DMS153 treated with DMSO at 0.1 percent for 48 hours (cell line): ENCODE measurements at regions not wholly inside any gene's neighbourhood (a gene's known extent, or its start where the extent isn't known, plus 50 kb on each side); places are given as distances from the start of the nearest gene placed in this dataset.

ENCODE experiments used
- DNase-seq: peaks from one replicate; lab custom pipeline; 2025; ENCODE audit not compliant: unreplicated experiment; lab: John Stamatoyannopoulos, UW

DNA sequence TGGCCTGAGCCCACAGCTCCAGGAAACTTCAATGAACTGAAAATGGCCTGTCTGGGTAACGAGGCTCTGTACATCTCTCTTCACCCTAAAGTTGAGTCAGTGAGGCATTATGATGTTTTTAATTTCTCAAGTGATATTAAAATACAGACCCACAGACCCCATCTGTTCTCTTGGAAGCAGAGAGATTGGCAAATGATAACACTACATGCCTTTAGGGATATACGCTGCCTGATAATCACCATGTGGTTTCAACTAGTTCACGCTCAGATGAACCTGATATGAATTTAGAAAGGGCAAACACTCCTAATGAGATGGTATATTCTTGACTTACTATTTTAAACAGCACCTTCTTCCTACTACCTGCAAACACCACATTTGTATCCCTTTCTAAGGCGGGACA, 127.5 kb downstream of the RFC3 start:
- DNase-seq = no peak

DNA sequence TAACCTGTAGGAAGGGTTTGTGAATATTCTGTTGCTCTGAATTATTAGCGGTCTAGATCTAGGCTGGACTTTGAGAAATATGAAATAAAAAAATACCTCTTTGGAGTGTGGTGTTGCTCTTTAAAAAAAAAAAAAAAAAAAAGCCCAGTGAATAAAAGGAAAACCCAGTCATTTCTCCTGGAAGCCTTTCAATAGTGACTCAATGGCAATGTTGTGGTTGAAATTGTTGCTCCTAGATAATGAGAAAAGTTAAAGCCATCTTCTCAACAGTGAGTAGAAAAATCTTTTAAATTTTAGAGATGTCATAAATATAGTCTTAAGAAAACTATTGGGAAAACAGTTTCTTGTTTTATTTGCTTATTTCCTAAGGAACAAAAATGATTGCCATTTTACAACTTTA, 135.3 kb downstream of the RFC3 start:
- DNase-seq = no peak

DNA sequence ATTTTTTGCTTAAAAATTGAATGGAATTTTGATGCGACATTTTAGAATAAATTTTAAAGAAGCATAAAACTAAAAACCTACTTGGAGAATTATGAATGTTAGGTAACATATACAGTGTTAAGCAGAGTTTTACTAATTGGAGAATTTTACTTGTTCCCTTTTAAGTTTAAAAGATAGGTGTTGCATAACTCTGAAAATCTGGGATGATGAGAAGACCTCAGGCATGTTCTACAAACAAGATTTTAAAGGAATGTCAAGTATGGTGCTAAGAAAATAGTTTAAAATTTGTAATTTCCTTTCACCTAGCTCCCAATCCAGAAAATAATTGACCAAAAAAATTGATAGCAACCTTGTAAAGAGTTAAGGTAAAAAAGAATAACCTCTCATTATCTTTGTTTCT, 135.8 kb downstream of the RFC3 start:
- DNase-seq = no peak

- no peak for DNase-seq
Observed at GRCh38 chr13:33956346-33956745, 138.4 kb downstream of the RFC3 start.

GRCh38 chr13:33957497-33957905, 139.6 kb downstream of the RFC3 start:
- DNase-seq = no peak

DNA sequence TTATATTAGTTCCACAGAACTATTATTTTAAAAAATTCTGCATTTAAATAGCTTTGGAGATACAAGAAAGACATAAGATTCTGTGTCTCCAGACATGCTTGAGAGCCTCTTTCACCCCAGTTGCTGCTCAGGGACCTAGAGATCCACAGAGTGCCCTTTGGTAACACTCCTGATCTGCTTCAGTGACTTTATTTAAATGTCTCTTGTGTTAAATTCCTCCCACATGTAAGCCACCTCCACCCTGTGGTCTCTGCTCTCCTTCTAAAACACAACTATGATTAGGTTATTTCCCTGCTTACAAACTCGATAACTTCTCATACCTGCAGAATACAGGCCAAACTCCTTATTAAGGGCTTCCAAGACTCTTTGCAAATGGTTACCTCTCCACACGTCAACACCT, 141.0 kb downstream of the RFC3 start:
- no peak for DNase-seq

- no peak for DNase-seq
Observed at GRCh38 chr13:33963134-33963533, 145.2 kb downstream of the RFC3 start.

DNA sequence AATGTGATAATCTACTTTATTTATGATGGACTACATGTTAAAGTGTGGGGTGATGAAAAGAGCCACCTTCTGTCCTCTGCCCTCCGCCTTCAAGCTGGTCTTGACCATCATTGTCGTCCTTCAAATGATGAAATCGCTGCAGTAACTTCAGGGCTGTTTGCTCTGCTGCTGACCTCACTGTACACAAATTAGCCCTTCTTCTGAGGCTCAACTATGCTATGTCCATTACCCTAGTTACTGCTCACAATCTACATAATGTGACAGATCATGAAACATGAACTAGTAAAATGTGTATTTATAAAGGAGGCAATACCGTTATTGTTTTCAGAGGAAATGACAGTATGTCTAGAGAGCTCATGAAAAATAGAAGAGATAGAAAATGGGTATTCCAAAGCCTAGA, 145.9 kb downstream of the RFC3 start:
- DNase-seq = no peak

DNA sequence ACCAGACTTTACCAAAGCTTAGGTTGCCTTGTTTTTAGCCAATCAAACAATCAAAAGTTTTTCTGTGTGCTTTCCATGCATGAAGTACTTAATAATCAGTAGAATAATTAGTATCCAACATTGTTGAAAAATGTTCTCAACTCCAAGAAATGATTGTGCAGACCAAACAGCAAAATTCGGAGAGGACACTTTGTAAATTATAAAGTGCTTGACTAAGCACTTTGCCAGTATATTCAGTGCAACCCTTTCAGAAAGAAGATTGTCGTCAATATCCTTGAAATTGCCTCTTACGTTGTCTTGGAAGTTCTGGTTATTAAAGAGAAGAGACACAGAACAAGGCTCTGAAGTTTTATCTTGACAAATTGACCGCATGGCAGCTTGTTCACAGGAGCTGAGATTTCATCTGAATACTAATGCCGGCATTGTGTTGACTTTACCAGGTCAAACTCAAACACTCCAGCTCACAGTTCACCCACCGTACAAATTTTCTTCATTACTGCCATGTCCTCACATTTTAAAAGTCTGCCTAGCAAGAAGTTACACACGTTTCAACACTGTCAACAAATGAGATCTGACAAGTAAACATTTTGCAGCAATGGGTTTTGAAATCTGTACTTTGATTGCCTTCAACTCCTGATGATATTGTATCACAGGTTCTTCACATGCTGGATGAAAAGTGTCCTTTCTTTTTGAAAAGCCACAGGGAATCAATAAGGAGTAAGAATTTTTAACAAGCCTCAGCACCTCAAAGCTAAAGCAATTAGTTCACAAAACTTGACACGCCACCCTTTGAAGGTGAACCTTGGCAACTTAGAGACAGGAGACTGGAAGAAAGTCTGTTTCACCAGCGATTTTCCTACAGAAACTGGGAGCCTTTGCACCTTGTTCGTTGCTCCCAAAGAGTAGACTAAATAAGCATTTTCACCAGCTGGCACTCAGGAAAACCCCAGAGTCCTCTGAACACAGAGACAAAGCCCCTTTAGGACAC, 150.9 kb downstream of the RFC3 start:
- no peak for DNase-seq

- DNase-seq = no peak
Observed at GRCh38 chr13:33970746-33971561, 153.0 kb downstream of the RFC3 start.

DNA sequence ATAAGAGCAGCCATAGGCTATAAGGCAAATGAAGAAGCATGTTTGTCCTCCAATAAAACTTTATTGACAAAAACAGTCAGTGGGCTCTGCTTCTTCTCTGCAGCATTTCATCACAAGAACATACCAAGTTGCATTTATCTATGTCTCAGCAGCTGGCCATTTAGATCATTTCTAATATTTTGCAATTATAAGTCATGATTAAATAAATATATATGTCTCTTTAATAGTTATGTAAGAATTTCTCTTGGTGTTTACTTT, 153.5 kb downstream of the RFC3 start:
- no peak for DNase-seq

GRCh38 chr13:33973194-33973593, 155.2 kb downstream of the RFC3 start:
- no peak for DNase-seq

GRCh38 chr13:33976965-33977364, 159.0 kb downstream of the RFC3 start:
- no peak for DNase-seq

DNA sequence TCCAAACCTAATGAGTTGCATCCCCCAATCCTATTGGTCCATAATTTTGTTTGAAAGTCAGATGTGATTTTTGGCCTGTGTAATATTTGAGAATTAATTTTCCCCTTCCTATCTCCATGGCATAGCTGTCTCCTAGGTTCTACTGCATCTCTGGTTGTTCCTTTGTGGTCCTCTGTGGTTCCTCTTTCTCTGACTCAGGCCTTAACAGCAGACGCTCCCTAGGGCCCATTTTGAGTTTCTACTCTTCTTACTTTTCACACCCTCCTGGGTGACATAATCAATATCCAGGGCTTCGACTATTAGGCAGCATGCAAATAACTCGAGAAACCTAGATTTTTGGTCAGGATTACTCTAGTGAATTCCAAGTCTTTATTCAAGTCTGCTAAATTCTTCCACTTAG, 160.7 kb downstream of the RFC3 start:
- DNase-seq = no peak

DNA sequence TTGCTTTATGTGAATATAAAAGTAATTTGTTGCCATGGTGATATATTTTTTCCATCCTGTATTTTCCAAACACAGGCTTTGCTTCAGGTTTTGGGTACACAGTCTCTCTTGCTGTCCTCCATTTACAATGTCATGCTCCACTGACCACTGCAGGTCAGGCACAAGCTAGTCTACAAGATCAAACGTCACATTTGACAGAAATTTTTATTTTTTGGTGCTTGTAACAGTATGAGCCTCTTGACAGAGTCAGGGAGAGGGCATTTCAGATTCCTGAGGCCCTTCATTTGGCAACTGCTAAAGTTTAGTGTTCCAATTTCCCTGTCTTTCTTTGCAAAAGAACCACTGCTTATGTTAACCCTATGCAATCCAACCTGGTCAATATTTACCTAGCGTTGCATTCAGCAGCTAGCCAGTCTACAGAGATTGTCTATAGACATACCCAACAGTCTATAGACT, 175.0 kb downstream of the RFC3 start:
- DNase-seq = no peak

GRCh38 chr13:33994198-33994597, 176.2 kb downstream of the RFC3 start:
- no peak for DNase-seq

DNA sequence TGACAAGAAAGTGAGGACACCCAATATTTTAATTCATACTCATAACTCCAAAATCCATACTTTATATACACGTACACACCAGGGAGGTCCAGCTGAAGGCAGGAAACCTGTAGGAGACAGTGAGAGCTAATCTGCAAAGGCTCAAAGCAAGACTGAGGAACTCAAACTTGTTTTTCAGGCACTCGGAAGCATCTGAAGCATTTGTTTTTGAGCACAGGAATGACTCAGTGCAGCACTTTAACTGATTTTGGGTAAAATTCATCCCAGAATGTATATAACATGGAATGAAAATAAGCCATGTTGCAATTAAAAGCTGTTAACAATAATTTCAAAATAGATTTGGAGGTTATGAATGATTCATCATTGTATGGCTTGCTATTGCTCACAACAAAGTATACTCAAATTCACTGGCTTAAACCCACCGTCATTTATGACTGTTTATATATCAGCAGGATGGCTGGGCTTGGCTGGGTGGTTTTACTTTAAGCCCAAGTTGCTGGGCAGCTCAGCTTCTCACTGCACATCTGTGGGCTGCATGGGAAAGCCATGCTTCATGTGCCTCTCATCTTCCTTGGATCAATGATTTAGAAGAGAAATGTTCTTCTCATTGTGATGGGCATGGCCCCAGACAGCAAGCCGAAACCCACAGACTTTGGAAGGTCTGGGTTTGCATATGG, 177.0 kb downstream of the RFC3 start:
- no peak for DNase-seq

DNA sequence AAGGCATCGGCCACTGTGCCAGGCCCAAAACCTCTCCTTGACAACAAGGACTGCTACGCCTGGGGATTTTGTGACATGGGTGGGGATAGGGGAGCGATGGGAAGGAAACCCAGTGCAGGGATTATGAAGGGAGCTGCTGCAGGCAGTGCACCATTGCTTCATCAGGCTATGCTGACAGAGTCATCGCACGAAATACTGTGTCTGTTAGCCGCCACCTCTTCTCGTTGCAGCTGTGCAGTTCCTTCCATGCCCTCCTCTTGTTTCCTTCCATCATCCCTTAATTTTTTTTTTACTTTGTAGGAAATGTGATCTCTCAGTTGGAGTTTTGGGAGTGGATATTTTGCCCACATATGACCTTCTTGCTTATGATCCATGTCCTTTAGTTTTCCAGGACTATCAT, 178.7 kb downstream of the RFC3 start:
- no peak for DNase-seq

GRCh38 chr13:33997574-33997973, 179.6 kb downstream of the RFC3 start:
- no peak for DNase-seq

GRCh38 chr13:33999811-34000605, 182.1 kb downstream of the RFC3 start:
- no peak for DNase-seq

- DNase-seq = no peak
Observed at GRCh38 chr13:34000955-34001354, 183.0 kb downstream of the RFC3 start.
